ENCODE measurements at regions not wholly inside any gene's neighbourhood (a gene's known extent, or its start where the extent isn't known, plus 50 kb on each side); places are given as distances from the start of the nearest gene placed in this dataset.

- TF ChIP-seq CTCF (IDR thresholded peaks at IDR 0.05; ENCODE audit: low read length) = no peak
- no peak for TF ChIP-seq EZH2 (optimal IDR thresholded peaks at IDR 0.05; ENCODE audit: low read depth, low read length)
- no peak for TF ChIP-seq EZH2phosphoT487 (IDR thresholded peaks at IDR 0.05; ENCODE audit: low read length)
Observed at GRCh38 chr20:50368813-50369224, 141.4 kb upstream of the PTPN1 start.
